ENCODE measurements at regions not wholly inside any gene's neighbourhood (a gene's known extent, or its start where the extent isn't known, plus 50 kb on each side); places are given as distances from the start of the nearest gene placed in this dataset.

DNA sequence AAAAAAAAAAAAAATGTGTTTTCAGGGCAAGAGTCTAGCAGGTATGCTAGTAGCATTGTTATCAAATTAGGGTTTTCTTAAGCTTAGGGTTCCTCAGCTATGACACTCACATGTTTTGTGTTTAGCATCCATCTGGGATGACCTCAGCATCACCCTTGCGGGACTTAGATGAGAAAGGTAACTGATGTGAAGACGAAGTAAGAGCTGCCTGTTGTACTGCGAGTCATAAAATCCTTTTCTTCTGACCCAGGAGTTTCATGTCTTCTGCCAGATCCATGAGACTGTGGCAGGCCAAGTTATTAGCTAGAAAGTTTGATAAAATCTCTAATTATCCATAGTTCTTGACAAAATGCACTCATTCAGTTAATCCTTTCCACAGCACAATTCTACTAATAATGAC lies 1251.1 kb downstream of the AMY1C start:
- Histone ChIP-seq H3K4me2 (ENCODE audit: insufficient read depth, low read length, poor library complexity, severe bottlenecking) (no peak overlapping the region), H3K23ac (ENCODE audit: low read depth, low read length, poor library complexity) (no peak overlapping the region), H3K4me1 (ENCODE audit: control insufficient read depth in 2 of 2, insufficient read depth in 1 of 2, low read depth in 1 of 2, low read length in 2 of 2) (no peaks in the 10 kb centered on the region), H3K18ac (ENCODE audit: low read length) (no peak overlapping the region), H2BK12ac (ENCODE audit: low read length) (no peak overlapping the region), H3K14ac (ENCODE audit: low read length) (no peak overlapping the region), H4K91ac (ENCODE audit: low read depth, low read length, poor library complexity) (no peak overlapping the region), H2AK5ac (ENCODE audit: low read depth, low read length) (no peak overlapping the region), H3K36me3 (replicated peaks in 1 of 2; ENCODE audit: control insufficient read depth in 2 of 2, insufficient read depth in 2 of 2, low read length in 2 of 2) (no peaks in the 10 kb centered on the region), H3K4ac (ENCODE audit: low read length) (no peak overlapping the region), H3K27me3 (ENCODE audit: control insufficient read depth in 3 of 3, insufficient read depth in 3 of 3, low read depth in 1 of 3, low read length in 3 of 3) (peaks cover 0 to 2% (median 2%) of the 10 kb centered on the region in 3 experiments), H3K9me3 (replicated peaks in 1 of 2; ENCODE audit: control insufficient read depth in 2 of 2, insufficient read depth in 1 of 2, low read depth in 1 of 2, low read length in 2 of 2) (peaks cover 0 to 6% of the 10 kb centered on the region in 2 donors), H2BK120ac (ENCODE audit: low read depth, low read length) (no peak overlapping the region), H2BK5ac (ENCODE audit: low read length) (no peak overlapping the region), H3K9ac (ENCODE audit: low read depth, low read length, poor library complexity) (no peak overlapping the region), H4K8ac (ENCODE audit: low read depth, low read length) (no peak overlapping the region), H3K27ac (replicated peaks; ENCODE audit: low read length) (no peak overlapping the region), H2AFZ (ENCODE audit: low read length) (no peak overlapping the region), H2BK15ac (ENCODE audit: low read length) (no peak overlapping the region), H3K79me1 (ENCODE audit: low read depth, low read length) (no peaks in the 10 kb centered on the region), H3K4me3 (ENCODE audit: low read length in 2 of 2) (no peak overlapping the region)
- no peak for DNase-seq (ENCODE audit: low spot score)
- no CpG with 5 or more reads among the region's 3 CpGs for WGBS, 2 donors (ENCODE audit: extremely low coverage in 2 of 2, insufficient read length in 2 of 2, insufficient replicate concordance in 1 of 2)

DNA sequence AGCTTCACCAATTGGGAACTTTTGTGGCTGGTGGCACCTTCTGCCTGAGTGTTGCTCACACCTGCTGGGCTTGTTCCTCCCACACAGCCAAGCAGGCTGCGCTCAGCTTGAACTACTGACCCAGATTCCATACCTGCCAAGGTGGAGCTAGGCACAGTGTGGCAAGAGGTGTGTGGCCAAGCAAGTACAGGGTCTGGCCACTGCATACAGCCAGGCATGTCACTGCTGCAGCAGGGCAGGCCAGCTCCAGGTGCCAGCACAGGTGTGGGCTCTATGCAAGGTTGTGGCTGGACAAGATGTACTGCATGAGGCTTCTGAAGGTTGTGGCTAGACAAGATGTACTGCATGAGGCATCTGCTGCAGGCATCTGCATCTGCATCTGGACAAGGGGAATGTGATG lies 1254.8 kb downstream of the AMY1C start:
- H2BK15ac ChIP-seq (ENCODE audit: low read length), result no peak overlapping the region
- no peak overlapping the region for H2AFZ ChIP-seq (ENCODE audit: low read length)
- WGBS, 2 donors (ENCODE audit: extremely low coverage in 2 of 2, insufficient read length in 2 of 2, insufficient replicate concordance in 1 of 2), result no CpG with 5 or more reads among the region's 1 CpG
- H3K79me1 ChIP-seq (ENCODE audit: low read depth, low read length), result no peaks in the 10 kb centered on the region
- no peak overlapping the region for H2BK5ac ChIP-seq (ENCODE audit: low read length)
- no peaks in the 10 kb centered on the region for H3K4me1 ChIP-seq (ENCODE audit: control insufficient read depth in 2 of 2, insufficient read depth in 1 of 2, low read depth in 1 of 2, low read length in 2 of 2)
- H4K8ac ChIP-seq (ENCODE audit: low read depth, low read length), result no peak overlapping the region
- no peak overlapping the region for H3K9ac ChIP-seq (ENCODE audit: low read depth, low read length, poor library complexity)
- no peak overlapping the region for H3K14ac ChIP-seq (ENCODE audit: low read length)
- no peak overlapping the region for H3K23ac ChIP-seq (ENCODE audit: low read depth, low read length, poor library complexity)
- H2AK5ac ChIP-seq (ENCODE audit: low read depth, low read length), result no peak overlapping the region
- no peak overlapping the region for H3K27ac ChIP-seq (replicated peaks; ENCODE audit: low read length)
- peak overlapping the region in 1 of 2 donors; percentile 30 for H3K4me3 ChIP-seq (ENCODE audit: low read length in 2 of 2)
- H3K9me3 ChIP-seq (replicated peaks in 1 of 2; ENCODE audit: control insufficient read depth in 2 of 2, insufficient read depth in 1 of 2, low read depth in 1 of 2, low read length in 2 of 2), result peaks cover 0 to 4% of the 10 kb centered on the region in 2 donors
- no peak overlapping the region for H3K18ac ChIP-seq (ENCODE audit: low read length)
- no peak overlapping the region for H3K4me2 ChIP-seq (ENCODE audit: insufficient read depth, low read length, poor library complexity, severe bottlenecking)
- no peak overlapping the region for H4K91ac ChIP-seq (ENCODE audit: low read depth, low read length, poor library complexity)
- no peak overlapping the region for H3K4ac ChIP-seq (ENCODE audit: low read length)
- H2BK120ac ChIP-seq (ENCODE audit: low read depth, low read length), result no peak overlapping the region
- H3K27me3 ChIP-seq (ENCODE audit: control insufficient read depth in 3 of 3, insufficient read depth in 3 of 3, low read depth in 1 of 3, low read length in 3 of 3), result peaks cover 0 to 2% (median 0%) of the 10 kb centered on the region in 3 experiments
- no peaks in the 10 kb centered on the region for H3K36me3 ChIP-seq (replicated peaks in 1 of 2; ENCODE audit: control insufficient read depth in 2 of 2, insufficient read depth in 2 of 2, low read length in 2 of 2)
- DNase-seq (ENCODE audit: low spot score), result no peak
- no peak overlapping the region for H2BK12ac ChIP-seq (ENCODE audit: low read length)

DNA sequence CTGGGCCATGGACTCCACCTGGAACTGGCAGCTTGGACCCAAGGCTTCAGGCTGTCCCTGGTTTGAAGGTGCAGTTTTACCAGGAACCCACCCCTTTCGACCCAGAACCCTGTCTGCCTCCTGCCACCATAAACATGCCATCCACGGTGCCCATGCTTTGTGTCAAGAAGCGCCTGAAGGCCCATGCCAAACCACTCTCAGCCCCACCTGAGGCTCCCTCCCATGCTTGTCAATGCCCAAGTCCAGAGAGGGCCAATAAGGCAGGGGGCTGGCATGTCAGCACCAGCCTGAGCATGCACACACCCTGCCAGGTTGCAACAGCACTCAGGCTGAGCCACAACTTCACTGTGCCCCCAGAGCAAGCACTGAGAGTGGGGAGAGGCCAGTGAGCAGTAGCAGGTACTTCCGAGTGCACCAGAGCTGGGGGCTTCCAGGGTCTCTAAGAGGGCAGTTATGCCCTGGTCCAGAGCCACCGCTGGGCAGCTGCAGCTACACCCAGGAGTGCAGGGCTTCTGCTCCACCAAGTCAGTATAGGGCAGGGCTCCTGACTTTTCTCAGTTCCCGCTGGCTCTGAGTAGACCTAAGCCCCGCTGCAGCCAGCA lies 1256.0 kb downstream of the AMY1C start:
- H3K4ac ChIP-seq (ENCODE audit: low read length), result no peak overlapping the region
- no peaks in the 10 kb centered on the region for H3K4me1 ChIP-seq (ENCODE audit: control insufficient read depth in 2 of 2, insufficient read depth in 1 of 2, low read depth in 1 of 2, low read length in 2 of 2)
- H3K14ac ChIP-seq (ENCODE audit: low read length), result no peak overlapping the region
- no peak overlapping the region for H3K23ac ChIP-seq (ENCODE audit: low read depth, low read length, poor library complexity)
- H2BK120ac ChIP-seq (ENCODE audit: low read depth, low read length), result no peak overlapping the region
- H2BK15ac ChIP-seq (ENCODE audit: low read length), result no peak overlapping the region
- no peak overlapping the region for H4K8ac ChIP-seq (ENCODE audit: low read depth, low read length)
- H3K79me1 ChIP-seq (ENCODE audit: low read depth, low read length), result no peaks in the 10 kb centered on the region
- H3K4me3 ChIP-seq (ENCODE audit: low read length in 2 of 2), result no peak overlapping the region
- WGBS, 2 donors (ENCODE audit: extremely low coverage in 2 of 2, insufficient read length in 2 of 2, insufficient replicate concordance in 1 of 2), result no CpG with 5 or more reads among the region's 7 CpGs
- H3K27ac ChIP-seq (replicated peaks; ENCODE audit: low read length), result no peak overlapping the region
- no peak overlapping the region for H2BK12ac ChIP-seq (ENCODE audit: low read length)
- no peaks in the 10 kb centered on the region for H3K36me3 ChIP-seq (replicated peaks in 1 of 2; ENCODE audit: control insufficient read depth in 2 of 2, insufficient read depth in 2 of 2, low read length in 2 of 2)
- H2BK5ac ChIP-seq (ENCODE audit: low read length), result no peak overlapping the region
- H3K4me2 ChIP-seq (ENCODE audit: insufficient read depth, low read length, poor library complexity, severe bottlenecking), result no peak overlapping the region
- no peak for DNase-seq (ENCODE audit: low spot score)
- peak overlapping the region; percentile 19 for H3K18ac ChIP-seq (ENCODE audit: low read length)
- H3K27me3 ChIP-seq (ENCODE audit: control insufficient read depth in 3 of 3, insufficient read depth in 3 of 3, low read depth in 1 of 3, low read length in 3 of 3), result peaks cover 0 to 2% (median 0%) of the 10 kb centered on the region in 3 experiments
- H2AK5ac ChIP-seq (ENCODE audit: low read depth, low read length), result no peak overlapping the region
- H3K9ac ChIP-seq (ENCODE audit: low read depth, low read length, poor library complexity), result no peak overlapping the region
- H4K91ac ChIP-seq (ENCODE audit: low read depth, low read length, poor library complexity), result no peak overlapping the region
- peaks cover 0 to 4% of the 10 kb centered on the region in 2 donors for H3K9me3 ChIP-seq (replicated peaks in 1 of 2; ENCODE audit: control insufficient read depth in 2 of 2, insufficient read depth in 1 of 2, low read depth in 1 of 2, low read length in 2 of 2)
- H2AFZ ChIP-seq (ENCODE audit: low read length), result no peak overlapping the region

- Histone ChIP-seq H3K23ac (ENCODE audit: low read depth, low read length, poor library complexity) (no peak overlapping the region), H2BK15ac (ENCODE audit: low read length) (no peak overlapping the region), H3K9me3 (replicated peaks in 1 of 2; ENCODE audit: control insufficient read depth in 2 of 2, insufficient read depth in 1 of 2, low read depth in 1 of 2, low read length in 2 of 2) (no peaks in the 10 kb centered on the region), H4K8ac (ENCODE audit: low read depth, low read length) (no peak overlapping the region), H2BK120ac (ENCODE audit: low read depth, low read length) (no peak overlapping the region), H3K18ac (ENCODE audit: low read length) (no peak overlapping the region), H2AFZ (ENCODE audit: low read length) (no peak overlapping the region), H3K27ac (replicated peaks; ENCODE audit: low read length) (no peak overlapping the region), H2BK12ac (ENCODE audit: low read length) (no peak overlapping the region), H3K14ac (ENCODE audit: low read length) (no peak overlapping the region), H2BK5ac (ENCODE audit: low read length) (no peak overlapping the region), H3K9ac (ENCODE audit: low read depth, low read length, poor library complexity) (no peak overlapping the region), H2AK5ac (ENCODE audit: low read depth, low read length) (no peak overlapping the region), H3K4me2 (ENCODE audit: insufficient read depth, low read length, poor library complexity, severe bottlenecking) (no peak overlapping the region), H3K79me1 (ENCODE audit: low read depth, low read length) (no peaks in the 10 kb centered on the region), H4K91ac (ENCODE audit: low read depth, low read length, poor library complexity) (no peak overlapping the region), H3K4me1 (ENCODE audit: control insufficient read depth in 2 of 2, insufficient read depth in 1 of 2, low read depth in 1 of 2, low read length in 2 of 2) (no peaks in the 10 kb centered on the region), H3K36me3 (replicated peaks in 1 of 2; ENCODE audit: control insufficient read depth in 2 of 2, insufficient read depth in 2 of 2, low read length in 2 of 2) (no peaks in the 10 kb centered on the region), H3K4me3 (ENCODE audit: low read length in 2 of 2) (no peak overlapping the region), H3K27me3 (ENCODE audit: control insufficient read depth in 3 of 3, insufficient read depth in 3 of 3, low read depth in 1 of 3, low read length in 3 of 3) (no peaks in the 10 kb centered on the region), H3K4ac (ENCODE audit: low read length) (no peak overlapping the region)
- no peak for DNase-seq (ENCODE audit: low spot score)
- no CpG with 5 or more reads among the region's 7 CpGs for WGBS, 2 donors (ENCODE audit: extremely low coverage in 2 of 2, insufficient read length in 2 of 2, insufficient replicate concordance in 1 of 2)
Measured at GRCh38 chr1:105017587-105017986, 1267.9 kb downstream of the AMY1C start.
